Naive thymus-derived CD4-positive, alpha-beta T cell (primary cell): ENCODE measurements at regions not wholly inside any gene's neighbourhood (a gene's known extent, or its start where the extent isn't known, plus 50 kb on each side); places are given as distances from the start of the nearest gene placed in this dataset.
"Not testable (repeated sequence)": the region's sequence is repeated elsewhere in the genome, so short reads cannot be mapped to it uniquely, and the experiment has no call there.

Experiments used
- ATAC-seq: fragments of 150-1000 bp; cut with Tn5 transposase; 2 replicates; pipeline ENCODE4 v1.10.0; 2021; ENCODE audit warnings: mild to moderate bottlenecking, moderate library complexity
- CTCF ChIA-PET: fragments of 350-600 bp; sonication (Branson Sonifier 250); formaldehyde crosslinking; loops from one replicate; lab custom pipeline; 2021; ENCODE audit warnings: antibody characterized with exemption; lab: Charles Lee
- POLR2A ChIA-PET: fragments of 350-600 bp; sonication (Branson Sonifier 250); formaldehyde crosslinking; loops from one replicate; lab custom pipeline; 2021; ENCODE audit warnings: antibody characterized with exemption, inconsistent platforms; lab: Charles Lee
- DNase-seq, 9 donors: peaks; one replicate each; pipeline versions ENCODE4 v3.0.0 to v3.0.0-alpha.2; 2020 to 2022; ENCODE audit warnings: mixed read lengths in 1 of 9
- H3K27ac ChIP-seq: one replicate; pipeline ENCODE4 v1.7.0; 2013; ENCODE audit warnings: mild to moderate bottlenecking, low read depth, low read length, moderate library complexity
- H3K27me3 ChIP-seq, 2 donors: one replicate each; pipeline ENCODE4 v1.7.0; 2013; ENCODE audit warnings: low read length in 2 of 2, mild to moderate bottlenecking in 2 of 2, moderate library complexity in 2 of 2; ENCODE audit not compliant: control insufficient read depth in 2 of 2, insufficient read depth in 2 of 2
- H3K36me3 ChIP-seq, 3 experiments: 1 replicate in 2 of 3; 2 replicates in 1 of 3; pipeline ENCODE4 v1.7.0; 2013; ENCODE audit warnings: low read length in 3 of 3, mild to moderate bottlenecking in 3 of 3, moderate library complexity in 1 of 3; ENCODE audit not compliant: insufficient read depth in 3 of 3, control insufficient read depth in 2 of 3
- H3K4me1 ChIP-seq, 2 donors: one replicate each; pipeline ENCODE4 v1.7.0; 2013; ENCODE audit warnings: low read length in 2 of 2, mild to moderate bottlenecking in 2 of 2, moderate library complexity in 1 of 2; ENCODE audit not compliant: control insufficient read depth in 2 of 2, insufficient read depth in 2 of 2
- H3K4me3 ChIP-seq: 2 replicates; pipeline ENCODE4 v1.7.0; 2013; ENCODE audit warnings: mild to moderate bottlenecking, low read length
- H3K9me3 ChIP-seq, 3 experiments: 1 replicate in 2 of 3; 2 replicates in 1 of 3; pipeline ENCODE4 v1.7.0; 2013; ENCODE audit warnings: low read length in 3 of 3; ENCODE audit not compliant: control insufficient read depth in 2 of 3
- H3K27ac Mint-ChIP-seq, 9 donors: one replicate each; pipeline ENCODE4 v1.8.0; 2020 to 2022; ENCODE audit warnings: mixed read lengths in 9 of 9, mild to moderate bottlenecking in 8 of 9, moderate library complexity in 5 of 9, inconsistent platforms in 2 of 9
- H3K27me3 Mint-ChIP-seq, 5 donors: one replicate each; pipeline ENCODE4 v1.8.0; 2021 to 2022; ENCODE audit warnings: mixed read lengths in 5 of 5, mild to moderate bottlenecking in 1 of 5
- H3K36me3 Mint-ChIP-seq, 5 donors: one replicate each; pipeline ENCODE4 v1.8.0; 2020 to 2022; ENCODE audit warnings: mixed read lengths in 5 of 5, mild to moderate bottlenecking in 3 of 5, inconsistent platforms in 1 of 5
- H3K4me1 Mint-ChIP-seq, 7 donors: one replicate each; pipeline ENCODE4 v1.8.0; 2020 to 2022; ENCODE audit warnings: mixed read lengths in 7 of 7, mild to moderate bottlenecking in 3 of 7, inconsistent platforms in 1 of 7
- H3K4me3 Mint-ChIP-seq, 10 donors: one replicate each; pipeline ENCODE4 v1.8.0; 2020 to 2022; ENCODE audit warnings: mild to moderate bottlenecking in 10 of 10, mixed read lengths in 10 of 10, moderate library complexity in 6 of 10, inconsistent platforms in 2 of 10
- H3K9me3 Mint-ChIP-seq, 11 donors: one replicate each; pipeline ENCODE4 v1.8.0; 2020 to 2022; ENCODE audit warnings: mixed read lengths in 11 of 11, mild to moderate bottlenecking in 4 of 11, inconsistent platforms in 1 of 11, moderate library complexity in 1 of 11
- intact Hi-C, 2 donors: fragments of 100-400 bp; cut with micrococcal nuclease; formaldehyde crosslinking; loops; one replicate each; pipeline ENCODE4 v1.15.1; 2023

GRCh38 chr17:45554479-45554878 is 64.0 kb upstream of the PLEKHM1 start:
- H3K36me3 ChIP-seq, H3K27ac Mint-ChIP-seq, H3K4me3 Mint-ChIP-seq, H3K4me1 ChIP-seq, intact Hi-C loops, CTCF ChIA-PET, H3K4me3 ChIP-seq, H3K27me3 Mint-ChIP-seq, H3K4me1 Mint-ChIP-seq, H3K27ac ChIP-seq, H3K27me3 ChIP-seq, POLR2A ChIA-PET, H3K9me3 Mint-ChIP-seq, ATAC-seq, DNase-seq, H3K9me3 ChIP-seq, H3K36me3 Mint-ChIP-seq: not testable (repeated sequence)

DNA sequence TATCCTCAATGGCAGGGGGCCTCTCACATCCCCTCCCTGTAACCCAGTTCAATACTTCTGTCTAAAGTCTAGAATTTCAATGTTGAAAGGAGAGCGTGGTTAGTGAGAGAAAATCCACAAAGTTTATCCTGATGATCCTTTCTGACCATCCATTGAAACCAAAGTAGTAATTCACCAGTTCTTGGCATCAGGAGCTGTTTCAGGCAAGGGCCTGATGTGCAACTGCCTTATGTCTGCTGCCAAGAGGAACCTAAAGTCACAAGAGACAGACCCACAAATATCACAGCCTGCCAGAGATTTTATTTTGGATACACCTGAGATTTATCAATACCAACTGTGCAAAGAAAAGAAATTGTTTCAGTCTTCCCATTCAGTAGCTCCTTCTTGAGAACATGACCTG is 68.3 kb upstream of the PLEKHM1 start:
- H3K36me3 ChIP-seq, H3K4me1 Mint-ChIP-seq, H3K27me3 ChIP-seq, H3K36me3 Mint-ChIP-seq, CTCF ChIA-PET, H3K4me3 Mint-ChIP-seq, H3K27ac Mint-ChIP-seq, H3K9me3 Mint-ChIP-seq, H3K27ac ChIP-seq, H3K4me1 ChIP-seq, DNase-seq, H3K27me3 Mint-ChIP-seq, H3K9me3 ChIP-seq, POLR2A ChIA-PET, intact Hi-C loops, H3K4me3 ChIP-seq, ATAC-seq: not testable (repeated sequence)

DNA sequence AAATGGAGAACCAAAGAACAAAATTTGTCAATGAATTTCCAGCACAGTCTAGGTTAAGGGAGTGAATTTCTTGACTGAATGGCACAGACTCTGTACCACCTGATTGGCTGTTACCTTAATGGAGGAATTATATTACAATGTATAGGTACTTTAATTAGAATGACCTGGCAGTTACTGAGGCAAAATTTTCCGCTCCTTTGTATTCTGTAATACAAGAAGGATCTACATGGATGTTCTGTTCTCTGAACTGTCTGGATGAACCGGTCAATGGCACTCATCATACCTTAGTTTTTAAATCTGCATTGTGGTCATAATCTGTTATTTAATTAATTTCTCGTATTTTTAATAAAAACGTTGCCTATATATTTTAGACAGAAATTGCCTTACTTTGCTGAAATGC is 72.3 kb upstream of the PLEKHM1 start:
- H3K4me3 ChIP-seq, POLR2A ChIA-PET, H3K27me3 Mint-ChIP-seq, H3K27ac Mint-ChIP-seq, H3K9me3 Mint-ChIP-seq, H3K27ac ChIP-seq, H3K9me3 ChIP-seq, H3K27me3 ChIP-seq, ATAC-seq, intact Hi-C loops, H3K36me3 Mint-ChIP-seq, H3K4me3 Mint-ChIP-seq, H3K4me1 ChIP-seq, CTCF ChIA-PET, H3K36me3 ChIP-seq, DNase-seq: not testable (repeated sequence)
- H3K4me1 Mint-ChIP-seq: peaks cover 3 to 19% (median 8%) of the 10 kb centered on the region in 7 donors

DNA sequence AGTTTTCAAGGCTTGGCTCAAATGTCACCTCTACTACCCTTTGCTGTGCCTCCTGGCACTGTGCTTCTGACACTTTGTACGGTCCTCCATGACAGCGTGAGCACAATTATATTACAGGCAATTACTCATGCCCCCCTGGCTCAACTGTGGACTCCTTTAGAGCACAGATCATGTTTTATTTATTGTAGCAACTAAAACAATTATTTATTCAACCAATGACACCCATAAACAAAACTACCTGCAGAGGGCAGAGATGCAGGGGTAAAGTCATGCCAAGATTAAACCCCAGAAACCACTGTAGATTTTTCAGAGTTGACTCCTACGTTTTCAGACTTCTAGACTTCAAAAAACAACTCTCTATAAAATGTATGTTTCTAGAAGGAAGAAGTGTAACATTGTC is 72.8 kb upstream of the PLEKHM1 start:
- CTCF ChIA-PET, H3K27me3 ChIP-seq, DNase-seq, H3K9me3 Mint-ChIP-seq, H3K27ac ChIP-seq, ATAC-seq, H3K9me3 ChIP-seq, H3K27ac Mint-ChIP-seq, H3K27me3 Mint-ChIP-seq, intact Hi-C loops, H3K36me3 Mint-ChIP-seq, POLR2A ChIA-PET, H3K36me3 ChIP-seq, H3K4me3 ChIP-seq, H3K4me1 ChIP-seq, H3K4me3 Mint-ChIP-seq: not testable (repeated sequence)
- H3K4me1 Mint-ChIP-seq: peaks cover 4 to 22% (median 9%) of the 10 kb centered on the region in 7 donors

DNA sequence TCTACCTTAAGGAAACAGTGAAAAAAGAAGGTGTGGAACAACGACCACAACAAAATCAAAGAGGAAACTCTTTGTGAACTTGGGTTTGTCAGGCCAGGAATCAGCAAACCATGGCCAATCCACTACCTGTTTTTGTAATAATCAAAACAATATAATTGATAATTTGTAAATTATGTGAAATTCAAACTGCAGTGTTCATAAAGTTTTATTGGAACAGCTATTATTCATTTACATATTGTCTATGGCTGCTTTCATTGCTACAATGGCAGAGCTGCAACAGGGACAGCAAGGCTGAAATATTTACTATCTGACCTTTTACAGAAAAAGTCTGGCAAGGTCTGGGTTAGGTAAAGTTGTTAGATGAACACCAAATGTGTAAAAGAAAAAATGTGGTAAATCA is 77.8 kb upstream of the PLEKHM1 start:
- H3K36me3 ChIP-seq, DNase-seq, H3K4me1 ChIP-seq, H3K27ac Mint-ChIP-seq, H3K27me3 ChIP-seq, intact Hi-C loops, H3K4me3 ChIP-seq, CTCF ChIA-PET, H3K27ac ChIP-seq, H3K4me3 Mint-ChIP-seq, H3K9me3 ChIP-seq, H3K36me3 Mint-ChIP-seq, POLR2A ChIA-PET, H3K27me3 Mint-ChIP-seq, ATAC-seq, H3K9me3 Mint-ChIP-seq: not testable (repeated sequence)
- peaks cover 4 to 29% (median 11%) of the 10 kb centered on the region in 7 donors for H3K4me1 Mint-ChIP-seq

- H3K27ac Mint-ChIP-seq: peak overlapping the region in 1 of 9 donors; percentile 39
- peaks cover 4 to 12% (median 7%) of the 10 kb centered on the region in 5 donors for H3K36me3 Mint-ChIP-seq
- DNase-seq, H3K36me3 ChIP-seq, H3K27me3 Mint-ChIP-seq, CTCF ChIA-PET, H3K4me3 Mint-ChIP-seq, intact Hi-C loops, H3K4me3 ChIP-seq, H3K9me3 ChIP-seq, H3K27me3 ChIP-seq, H3K4me1 ChIP-seq, H3K27ac ChIP-seq, H3K9me3 Mint-ChIP-seq: not testable (repeated sequence)
- POLR2A ChIA-PET: interaction anchor here (0.8 kb wide), 1 partner anchor 198 kb away, joined by 3 read pairs; no protein-coding TSS in a partner anchor
- H3K4me1 Mint-ChIP-seq: peaks cover 31 to 54% (median 42%) of the 10 kb centered on the region in 7 donors
- ATAC-seq: peak; percentile 20
Observed at GRCh38 chr17:45573326-45573725, 82.8 kb upstream of the PLEKHM1 start.

GRCh38 chr17:45573924-45574770 is 83.6 kb upstream of the PLEKHM1 start:
- Histone ChIP-seq H3K4me1 (no peaks in the 10 kb centered on the region), H3K27ac (no peak overlapping the region), H3K27me3 (no peaks in the 10 kb centered on the region), H3K36me3 (peaks cover 0 to 3% (median 0%) of the 10 kb centered on the region in 3 experiments), H3K9me3 (no peaks in the 10 kb centered on the region), H3K4me3 (no peak overlapping the region)
- Mint-ChIP-seq H3K4me3 (no peak overlapping the region), H3K27me3 (no peaks in the 10 kb centered on the region), H3K36me3 (peaks cover 4 to 11% (median 7%) of the 10 kb centered on the region in 5 donors), H3K9me3 (no peaks in the 10 kb centered on the region), H3K4me1 (peaks cover 35 to 55% (median 49%) of the 10 kb centered on the region in 7 donors), H3K27ac (peak overlapping the region in 2 of 9 donors; percentile 2 to 39)
- intact Hi-C loops: no loop called here
- DNase-seq (no peak), ATAC-seq (peak; percentile 9)
- POLR2A ChIA-PET: interaction anchor here (0.8 kb wide), 1 partner anchor 197 kb away, joined by 3 read pairs; no protein-coding TSS in a partner anchor
- CTCF ChIA-PET: no interaction called here
